ENCODE measurements at regions not wholly inside any gene's neighbourhood (a gene's known extent, or its start where the extent isn't known, plus 50 kb on each side); places are given as distances from the start of the nearest gene placed in this dataset.

DNA sequence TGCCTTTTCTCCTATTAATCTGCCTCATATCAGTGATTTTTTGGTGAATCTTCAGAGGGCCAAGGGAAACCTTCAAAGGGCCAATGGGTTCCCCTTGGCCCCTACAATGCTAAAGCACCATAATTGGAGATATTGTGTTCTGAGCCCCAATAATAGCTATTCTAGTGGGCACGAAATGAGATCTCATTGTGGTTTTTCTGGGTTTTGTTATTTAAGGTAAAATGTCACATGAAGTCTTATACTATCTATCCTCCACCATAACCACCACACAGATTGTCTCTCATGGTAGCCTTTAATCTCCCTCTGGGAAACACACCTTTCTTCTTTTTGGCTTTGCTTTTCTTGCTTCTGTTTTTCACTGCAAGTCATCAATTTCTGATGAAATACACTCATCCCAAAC, 152.8 kb downstream of the B3GNT2 start:
- ChIA-PET RAD21 (ENCODE audit: low non-redundant PET in 1 of 2, low total read pairs in 2 of 2, uncharacterized antibody in 2 of 2, unreplicated experiment in 2 of 2) (no interaction called here), CTCF (no interaction called here), POLR2A (no interaction called here)
- TF ChIP-seq YY1 (IDR thresholded peaks at IDR 0.05; ENCODE audit: extremely low read depth, insufficient replicate concordance, low read depth, low read length) (no peak), SP1 (IDR thresholded peaks at IDR 0.05; ENCODE audit: low read depth) (no peak), ZFX (IDR thresholded peaks at IDR 0.05) (no peak), EZH2 (IDR thresholded peaks at IDR 0.05) (no peak)
- TF ChIP-seq, protein P1, sequence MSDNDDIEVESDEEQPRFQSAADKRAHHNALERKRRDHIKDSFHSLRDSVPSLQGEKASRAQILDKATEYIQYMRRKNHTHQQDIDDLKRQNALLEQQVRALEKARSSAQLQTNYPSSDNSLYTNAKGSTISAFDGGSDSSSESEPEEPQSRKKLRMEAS (IDR thresholded peaks at IDR 0.05) = no peak
- Histone ChIP-seq H3K4me2 (ENCODE audit: low read length) (no peak overlapping the region), H3K27ac (ENCODE audit: low read depth, low read length) (no peak overlapping the region), H3K79me2 (ENCODE audit: insufficient read depth, low read length) (no peaks in the 10 kb centered on the region), H3K27me3 (ENCODE audit: insufficient read depth, low read length) (no peaks in the 10 kb centered on the region), H3K36me3 (ENCODE audit: control insufficient read depth in 1 of 2, insufficient read depth in 2 of 2, low read length in 2 of 2) (no peaks in the 10 kb centered on the region), H3K4me1 (ENCODE audit: control insufficient read depth in 1 of 2, insufficient read depth in 2 of 2, low read length in 2 of 2) (no peaks in the 10 kb centered on the region; a peak in 1 of 4 replicates), H3K9ac (ENCODE audit: low read length) (no peak overlapping the region), H2AFZ (ENCODE audit: low read depth, low read length, poor library complexity, severe bottlenecking) (no peak overlapping the region), H3K9me2 (ENCODE audit: insufficient read depth) (no peaks in the 10 kb centered on the region), H4K20me1 (ENCODE audit: insufficient read depth) (no peaks in the 10 kb centered on the region), H3K4me3 (replicated peaks in 1 of 2; ENCODE audit: low read depth in 1 of 2, low read length in 2 of 2) (no peak overlapping the region), H3K9me3 (ENCODE audit: control insufficient read depth in 1 of 2, insufficient read depth in 1 of 2, low read depth in 1 of 2, low read length in 2 of 2) (no peaks in the 10 kb centered on the region)
- no peak for DNase-seq (ENCODE audit: low read depth, low spot score)
- intact Hi-C loops (cut with micrococcal nuclease) = no loop called here
- no TSS peak for BruUV-seq (replicated peaks)
- no peak for ATAC-seq

DNA sequence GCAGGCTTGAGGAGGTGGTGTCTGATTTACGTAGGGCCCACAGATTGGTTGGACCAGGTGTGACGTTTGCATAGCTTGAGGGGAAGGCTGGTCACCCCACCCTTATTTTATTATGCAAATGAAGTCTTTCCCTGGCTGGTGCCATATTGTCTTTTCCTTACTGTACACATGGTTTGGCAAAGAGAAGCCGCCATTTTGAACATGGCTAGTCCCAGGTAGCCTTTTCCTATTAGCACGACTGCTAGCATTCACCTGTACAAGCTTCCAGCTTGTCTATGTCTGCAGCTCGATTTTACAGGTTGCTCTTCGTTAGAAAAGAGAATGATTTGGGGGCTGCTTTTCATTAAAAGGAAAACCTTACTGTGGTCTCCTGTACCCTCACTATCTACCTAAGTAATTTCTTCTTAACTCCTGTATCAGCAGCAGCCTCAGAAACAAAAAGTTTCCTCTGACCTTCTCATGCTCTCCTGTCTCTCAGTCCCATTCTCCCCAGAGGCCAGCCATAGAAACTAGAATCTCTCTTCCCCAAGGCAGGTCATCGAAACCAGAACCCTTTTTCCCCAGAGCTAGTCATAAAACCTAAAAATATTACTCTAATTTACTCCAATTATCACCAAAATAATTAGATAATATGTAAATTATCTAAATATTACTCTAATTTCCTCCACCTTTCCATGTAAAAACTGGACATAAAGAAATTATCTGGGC, 151.8 kb downstream of the B3GNT2 start:
- no peak for ATAC-seq
- POLR2A ChIA-PET = no interaction called here
- RAD21 ChIA-PET (ENCODE audit: low non-redundant PET in 1 of 2, low total read pairs in 2 of 2, uncharacterized antibody in 2 of 2, unreplicated experiment in 2 of 2) = no interaction called here
- TF ChIP-seq POLR2AphosphoS5 (IDR thresholded peaks at IDR 0.05; ENCODE audit: low read depth, low read length) (no peak), CBX3 (IDR thresholded peaks at IDR 0.05; ENCODE audit: low read depth) (no peak), JUND (IDR thresholded peaks at IDR 0.05) (no peak), FOSL1 (IDR thresholded peaks at IDR 0.05; ENCODE audit: low read depth) (no peak), TCF7L2 (IDR thresholded peaks at IDR 0.05; ENCODE audit: borderline replicate concordance, extremely low read depth, insufficient read depth, insufficient read length) (no peak), ELF1 (IDR thresholded peaks at IDR 0.05; ENCODE audit: borderline replicate concordance, low read depth) (no peak), CEBPB (IDR thresholded peaks at IDR 0.05; ENCODE audit: low read depth) (no peak), SIN3A (IDR thresholded peaks at IDR 0.05; ENCODE audit: low read depth) (no peak), ZFX (IDR thresholded peaks at IDR 0.05) (no peak), EGR1 (IDR thresholded peaks at IDR 0.05; ENCODE audit: low read depth) (no peak)
- TF ChIP-seq, protein P2, sequence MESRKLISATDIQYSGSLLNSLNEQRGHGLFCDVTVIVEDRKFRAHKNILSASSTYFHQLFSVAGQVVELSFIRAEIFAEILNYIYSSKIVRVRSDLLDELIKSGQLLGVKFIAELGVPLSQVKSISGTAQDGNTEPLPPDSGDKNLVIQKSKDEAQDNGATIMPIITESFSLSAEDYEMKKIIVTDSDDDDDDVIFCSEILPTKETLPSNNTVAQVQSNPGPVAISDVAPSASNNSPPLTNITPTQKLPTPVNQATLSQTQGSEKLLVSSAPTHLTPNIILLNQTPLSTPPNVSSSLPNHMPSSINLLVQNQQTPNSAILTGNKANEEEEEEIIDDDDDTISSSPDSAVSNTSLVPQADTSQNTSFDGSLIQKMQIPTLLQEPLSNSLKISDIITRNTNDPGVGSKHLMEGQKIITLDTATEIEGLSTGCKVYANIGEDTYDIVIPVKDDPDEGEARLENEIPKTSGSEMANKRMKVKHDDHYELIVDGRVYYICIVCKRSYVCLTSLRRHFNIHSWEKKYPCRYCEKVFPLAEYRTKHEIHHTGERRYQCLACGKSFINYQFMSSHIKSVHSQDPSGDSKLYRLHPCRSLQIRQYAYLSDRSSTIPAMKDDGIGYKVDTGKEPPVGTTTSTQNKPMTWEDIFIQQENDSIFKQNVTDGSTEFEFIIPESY (IDR thresholded peaks at IDR 0.05; ENCODE audit: extremely low read depth, insufficient replicate concordance, low read length) = no peak
- TF ChIP-seq, protein P3, sequence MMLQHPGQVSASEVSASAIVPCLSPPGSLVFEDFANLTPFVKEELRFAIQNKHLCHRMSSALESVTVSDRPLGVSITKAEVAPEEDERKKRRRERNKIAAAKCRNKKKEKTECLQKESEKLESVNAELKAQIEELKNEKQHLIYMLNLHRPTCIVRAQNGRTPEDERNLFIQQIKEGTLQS (IDR thresholded peaks at IDR 0.05) = no peak
- TF ChIP-seq, protein P1 (IDR thresholded peaks at IDR 0.05) = no peak
- TF ChIP-seq, protein P4, sequence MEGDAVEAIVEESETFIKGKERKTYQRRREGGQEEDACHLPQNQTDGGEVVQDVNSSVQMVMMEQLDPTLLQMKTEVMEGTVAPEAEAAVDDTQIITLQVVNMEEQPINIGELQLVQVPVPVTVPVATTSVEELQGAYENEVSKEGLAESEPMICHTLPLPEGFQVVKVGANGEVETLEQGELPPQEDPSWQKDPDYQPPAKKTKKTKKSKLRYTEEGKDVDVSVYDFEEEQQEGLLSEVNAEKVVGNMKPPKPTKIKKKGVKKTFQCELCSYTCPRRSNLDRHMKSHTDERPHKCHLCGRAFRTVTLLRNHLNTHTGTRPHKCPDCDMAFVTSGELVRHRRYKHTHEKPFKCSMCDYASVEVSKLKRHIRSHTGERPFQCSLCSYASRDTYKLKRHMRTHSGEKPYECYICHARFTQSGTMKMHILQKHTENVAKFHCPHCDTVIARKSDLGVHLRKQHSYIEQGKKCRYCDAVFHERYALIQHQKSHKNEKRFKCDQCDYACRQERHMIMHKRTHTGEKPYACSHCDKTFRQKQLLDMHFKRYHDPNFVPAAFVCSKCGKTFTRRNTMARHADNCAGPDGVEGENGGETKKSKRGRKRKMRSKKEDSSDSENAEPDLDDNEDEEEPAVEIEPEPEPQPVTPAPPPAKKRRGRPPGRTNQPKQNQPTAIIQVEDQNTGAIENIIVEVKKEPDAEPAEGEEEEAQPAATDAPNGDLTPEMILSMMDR (IDR thresholded peaks at IDR 0.05 in 2 of 3, conservative IDR thresholded peaks at IDR 0.05 in 1 of 3; ENCODE audit: borderline replicate concordance in 1 of 3, insufficient read depth in 1 of 3, low read depth in 2 of 3, low read length in 2 of 3) = no peak

More for the DNA sequence above, 151.8 kb downstream of the B3GNT2 start:
- no TSS peak for BruUV-seq (replicated peaks)
- H2AFZ ChIP-seq (ENCODE audit: low read depth, low read length, poor library complexity, severe bottlenecking) = no peak overlapping the region
- no peaks in the 10 kb centered on the region for H3K27me3 ChIP-seq (ENCODE audit: insufficient read depth, low read length)
- no peak for DNase-seq (ENCODE audit: low read depth, low spot score)
- CTCF ChIA-PET = no interaction called here
- H3K4me3 ChIP-seq (replicated peaks in 1 of 2; ENCODE audit: low read depth in 1 of 2, low read length in 2 of 2) = no peak overlapping the region
- no peak overlapping the region for H3K27ac ChIP-seq (ENCODE audit: low read depth, low read length)
- H4K20me1 ChIP-seq (ENCODE audit: insufficient read depth) = no peaks in the 10 kb centered on the region
- H3K36me3 ChIP-seq (ENCODE audit: control insufficient read depth in 1 of 2, insufficient read depth in 2 of 2, low read length in 2 of 2) = no peaks in the 10 kb centered on the region
- no peaks in the 10 kb centered on the region for H3K9me3 ChIP-seq (ENCODE audit: control insufficient read depth in 1 of 2, insufficient read depth in 1 of 2, low read depth in 1 of 2, low read length in 2 of 2)
- no peak overlapping the region for H3K4me2 ChIP-seq (ENCODE audit: low read length)
- no peaks in the 10 kb centered on the region for H3K9me2 ChIP-seq (ENCODE audit: insufficient read depth)
- H3K9ac ChIP-seq (ENCODE audit: low read length) = no peak overlapping the region
- H3K4me1 ChIP-seq (ENCODE audit: control insufficient read depth in 1 of 2, insufficient read depth in 2 of 2, low read length in 2 of 2) = no peaks in the 10 kb centered on the region; a peak in 1 of 4 replicates
- intact Hi-C loops (cut with micrococcal nuclease) = no loop called here
- H3K79me2 ChIP-seq (ENCODE audit: insufficient read depth, low read length) = no peaks in the 10 kb centered on the region

Data from HCT116 (cell line).